Adrenal gland (tissue), 9 donors: ENCODE measurements at regions not wholly inside any gene's neighbourhood (a gene's known extent, or its start where the extent isn't known, plus 50 kb on each side); places are given as distances from the start of the nearest gene placed in this dataset.

Experiments used
- DNase-seq, 7 donors: peaks; one replicate each; pipeline ENCODE4 v3.0.0-alpha.2; 2019 to 2020
- H3K27ac ChIP-seq, 5 donors: fragments of 200-600 bp; sonication (generic) in 4 of 5; 1 replicate in 3 of 5; 2 replicates in 2 of 5; pipeline versions ENCODE4 v1.5.1 to v1.8.0; 2016 to 2020; ENCODE audit warnings: mild to moderate bottlenecking in 1 of 5
- H3K27me3 ChIP-seq: fragments of 200-600 bp; 2 replicates; pipeline ENCODE4 v1.8.0; 2021
- H3K36me3 ChIP-seq, 2 donors: fragments of 200-600 bp; replicated peaks in 1 of 2; 1 replicate in 1 of 2; 2 replicates in 1 of 2; pipeline versions ENCODE4 v1.5.1 to v1.8.0; 2018 to 2022
- H3K4me1 ChIP-seq, 2 donors: fragments of 200-600 bp; replicated peaks in 1 of 2; 1 replicate in 1 of 2; 2 replicates in 1 of 2; pipeline versions ENCODE4 v1.5.1 to v1.8.0; 2018 to 2021
- H3K4me3 ChIP-seq, 4 donors: fragments of 200-600 bp; sonication (generic) in 3 of 4; one replicate each; pipeline ENCODE4 v1.5.1; 2016 to 2018
- H3K9me3 ChIP-seq, 3 donors: fragments of 200-600 bp; sonication (generic) in 1 of 3; replicated peaks in 1 of 3; 1 replicate in 2 of 3; 2 replicates in 1 of 3; pipeline versions ENCODE4 v1.5.1 to v1.8.0; 2016 to 2021
- POLR2A ChIP-seq, 2 donors: fragments of 450-650 bp; IDR thresholded peaks; one replicate each; pipeline ENCODE4 v1.6.1; 2017; ENCODE audit warnings: antibody characterized with exemption in 2 of 2, mild to moderate bottlenecking in 2 of 2, moderate library complexity in 1 of 2
- WGBS, 4 donors: extraction: QIAGEN DNeasy Blood & Tissue Kit in 2 of 4; methylation state at CpG; one replicate each; pipeline versions ENCODE4 v1.1.5 to v1.1.7; 2013 to 2017; 5-methylcytosine and 5-hydroxymethylcytosine counted together
- intact Hi-C, 2 donors: fragments of 100-400 bp; cut with DNase I; formaldehyde crosslinking; loops; one replicate each; pipeline versions ENCODE4 v1.14.1 to v1.15.0; 2022 to 2023
- TF ChIP-seq, protein P1 (sequence below), 6 experiments: fragments of 450-650 bp in 4 of 6; fragments of 200-600 bp in 2 of 6; sonication (generic) in 1 of 6; IDR thresholded peaks; 1 replicate in 5 of 6; 2 replicates in 1 of 6; pipeline versions ENCODE4 v1.5.1 to v1.8.0; 2016 to 2021; ENCODE audit warnings: antibody characterized with exemption in 6 of 6, mild to moderate bottlenecking in 2 of 6, moderate library complexity in 1 of 6
- donor health status: healthy with polysubstance abuse.
- donor health status: Bipolar disorder and iron deficiency.
- donor health status: DM: yes; HTN: yes; CAD: no.
- donor health status: DM: no; HTN: no; CAD: no.
- donor health status: DM: no; HTN: no; CAD: no.

DNA sequence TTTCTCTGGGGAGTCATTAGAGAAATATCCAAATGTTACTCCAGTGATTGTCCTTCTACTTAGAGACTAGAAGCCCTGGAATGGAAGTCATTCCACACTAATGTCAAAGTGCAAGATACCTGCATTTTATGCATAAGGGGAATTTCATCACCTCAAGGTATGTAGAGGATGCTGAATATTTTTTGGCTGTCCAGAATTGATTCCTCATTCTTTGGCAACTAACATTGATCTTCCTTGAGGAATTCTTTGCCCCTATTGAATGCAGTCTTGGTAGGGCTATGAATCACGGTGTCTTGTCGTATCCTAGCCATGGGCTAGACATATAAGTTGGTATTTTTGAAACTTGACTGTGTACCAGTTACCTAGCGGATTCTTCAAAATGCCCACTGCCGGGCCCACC is 271.1 kb downstream of the CNTN3 start:
- TF ChIP-seq, protein P1, sequence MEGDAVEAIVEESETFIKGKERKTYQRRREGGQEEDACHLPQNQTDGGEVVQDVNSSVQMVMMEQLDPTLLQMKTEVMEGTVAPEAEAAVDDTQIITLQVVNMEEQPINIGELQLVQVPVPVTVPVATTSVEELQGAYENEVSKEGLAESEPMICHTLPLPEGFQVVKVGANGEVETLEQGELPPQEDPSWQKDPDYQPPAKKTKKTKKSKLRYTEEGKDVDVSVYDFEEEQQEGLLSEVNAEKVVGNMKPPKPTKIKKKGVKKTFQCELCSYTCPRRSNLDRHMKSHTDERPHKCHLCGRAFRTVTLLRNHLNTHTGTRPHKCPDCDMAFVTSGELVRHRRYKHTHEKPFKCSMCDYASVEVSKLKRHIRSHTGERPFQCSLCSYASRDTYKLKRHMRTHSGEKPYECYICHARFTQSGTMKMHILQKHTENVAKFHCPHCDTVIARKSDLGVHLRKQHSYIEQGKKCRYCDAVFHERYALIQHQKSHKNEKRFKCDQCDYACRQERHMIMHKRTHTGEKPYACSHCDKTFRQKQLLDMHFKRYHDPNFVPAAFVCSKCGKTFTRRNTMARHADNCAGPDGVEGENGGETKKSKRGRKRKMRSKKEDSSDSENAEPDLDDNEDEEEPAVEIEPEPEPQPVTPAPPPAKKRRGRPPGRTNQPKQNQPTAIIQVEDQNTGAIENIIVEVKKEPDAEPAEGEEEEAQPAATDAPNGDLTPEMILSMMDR (IDR thresholded peaks at IDR 0.05): no peak
- no peak for TF ChIP-seq POLR2A (IDR thresholded peaks at IDR 0.05)
- Histone ChIP-seq H3K27ac (no peak overlapping the region), H3K36me3 (no peaks in the 10 kb centered on the region), H3K9me3 (no peaks in the 10 kb centered on the region), H3K4me1 (no peaks in the 10 kb centered on the region), H3K4me3 (no peak overlapping the region), H3K27me3 (no peaks in the 10 kb centered on the region)
- intact Hi-C loops: no loop called here
- no peak for DNase-seq
- WGBS, 4 donors: 76 to 87% (median 76%) methylated on average over 3 to 4 of the region's 4 CpGs

DNA sequence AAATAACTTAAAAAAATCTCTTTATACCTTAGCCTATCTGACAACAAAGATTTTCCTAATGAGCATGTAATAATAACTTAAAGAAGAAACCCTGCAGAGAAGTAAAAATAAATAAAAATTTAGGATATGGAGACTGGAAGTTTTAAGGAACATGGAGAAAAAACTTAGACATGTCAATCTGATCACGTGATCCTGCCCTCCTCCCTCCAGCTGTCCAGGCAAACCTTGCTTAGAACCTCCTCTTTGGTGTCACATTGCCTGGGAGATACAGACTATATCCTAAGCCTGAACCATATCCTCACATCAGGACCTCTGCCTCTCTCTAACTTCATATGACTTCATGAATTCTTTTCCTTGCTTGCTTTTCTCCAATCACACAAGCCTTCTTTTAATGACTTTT is 275.5 kb downstream of the CNTN3 start:
- H3K27me3 ChIP-seq: no peaks in the 10 kb centered on the region
- intact Hi-C loops: no loop called here
- 63 to 89% (median 74%) methylated on average over 1 of the region's 1 CpG for WGBS, 4 donors

DNA sequence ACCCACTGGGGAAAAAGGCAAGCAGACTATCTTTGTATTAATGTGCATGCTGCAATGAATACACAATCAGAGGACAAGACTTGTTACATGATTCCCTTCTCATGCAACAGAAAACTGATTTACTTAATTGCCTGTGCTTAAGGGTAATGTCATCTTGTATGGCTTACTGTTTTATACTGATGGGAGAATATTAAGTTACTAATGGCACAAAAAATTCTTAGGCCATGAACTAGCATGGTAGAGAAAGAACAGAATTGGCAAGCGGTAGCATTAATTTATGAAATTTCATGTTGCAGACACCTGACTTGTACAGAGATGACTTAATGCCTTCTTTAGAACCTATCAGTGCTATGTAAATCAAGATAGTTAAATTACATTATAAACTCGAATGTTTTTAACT is 282.3 kb downstream of the CNTN3 start:
- Histone ChIP-seq H3K9me3 (no peaks in the 10 kb centered on the region), H3K36me3 (no peaks in the 10 kb centered on the region), H3K27me3 (no peaks in the 10 kb centered on the region), H3K4me1 (no peaks in the 10 kb centered on the region), H3K4me3 (no peak overlapping the region), H3K27ac (no peak overlapping the region)
- intact Hi-C loops: no loop called here
- DNase-seq: no peak
- no peak for TF ChIP-seq POLR2A (IDR thresholded peaks at IDR 0.05)
- TF ChIP-seq, protein P1 (IDR thresholded peaks at IDR 0.05): no peak
- 67 to 77% (median 73%) methylated on average over 2 of the region's 2 CpGs for WGBS, 4 donors

More for the DNA sequence above, 275.5 kb downstream of the CNTN3 start:
- Histone ChIP-seq H3K4me3 (no peak overlapping the region), H3K36me3 (no peaks in the 10 kb centered on the region), H3K9me3 (no peaks in the 10 kb centered on the region), H3K27ac (no peak overlapping the region), H3K4me1 (no peaks in the 10 kb centered on the region)
- no peak for TF ChIP-seq POLR2A (IDR thresholded peaks at IDR 0.05)
- TF ChIP-seq, protein P1 (IDR thresholded peaks at IDR 0.05): no peak
- no peak for DNase-seq

DNA sequence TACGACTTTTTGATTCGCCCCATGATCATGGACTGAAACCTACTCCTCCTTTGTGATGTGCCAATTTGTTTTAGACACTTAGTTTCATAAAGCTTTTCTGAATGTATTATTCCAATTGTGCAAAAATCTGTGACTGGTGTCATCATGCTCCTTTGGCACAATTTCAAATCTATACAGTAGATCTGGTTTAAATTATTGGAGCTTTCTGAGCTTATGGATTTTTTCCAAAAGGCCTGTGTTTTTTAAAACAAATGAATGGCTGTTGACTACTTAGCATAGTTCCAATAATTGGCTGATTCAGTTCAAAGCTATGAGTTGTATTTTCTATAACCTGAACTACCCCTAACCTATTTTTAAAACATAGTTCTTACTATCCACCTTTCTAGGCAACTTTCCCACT is 282.7 kb downstream of the CNTN3 start:
- Histone ChIP-seq H3K4me3 (no peak overlapping the region), H3K36me3 (no peaks in the 10 kb centered on the region), H3K27ac (no peak overlapping the region), H3K4me1 (no peaks in the 10 kb centered on the region), H3K9me3 (no peaks in the 10 kb centered on the region), H3K27me3 (no peaks in the 10 kb centered on the region)
- intact Hi-C loops: no loop called here
- no peak for TF ChIP-seq POLR2A (IDR thresholded peaks at IDR 0.05)
- TF ChIP-seq, protein P1 (IDR thresholded peaks at IDR 0.05): no peak
- WGBS, 4 donors: 79 to 95% (median 89%) methylated on average over 2 of the region's 2 CpGs
- DNase-seq: no peak
